HepG2 (cell line): ENCODE measurements at regions not wholly inside any gene's neighbourhood (a gene's known extent, or its start where the extent isn't known, plus 50 kb on each side); places are given as distances from the start of the nearest gene placed in this dataset.

ENCODE experiments used
- ATAC-seq: fragments of 200-7000 bp; cut with Tn5 transposase; 3 replicates; pipeline ENCODE4 v1.9.1; 2020; ENCODE audit warnings: mild to moderate bottlenecking, moderate library complexity
- BruUV-seq: library from RNA; stranded (reverse); fragments of 400-500 nt; replicated peaks from 2 replicates; lab custom pipeline; 2021; lab: Mats Ljungman, UMichigan
- CTCF ChIA-PET: fragments of 300-600 bp; formaldehyde crosslinking; extraction: SDS; loops from one replicate; lab custom pipeline; 2021; ENCODE audit warnings: low total read pairs, inconsistent platforms, low intra/inter-chr PET ratio; lab: Yijun Ruan, JAX
- POLR2A ChIA-PET: fragments of 350-600 bp; sonication (Branson Sonifier 250); formaldehyde crosslinking; loops from one replicate; lab custom pipeline; 2020; ENCODE audit warnings: antibody characterized with exemption, inconsistent platforms; lab: Yijun Ruan, JAX
- DNase-seq: peaks from one replicate; pipeline ENCODE4 v3.0.0-alpha.2; 2015; ENCODE audit warnings: low spot score
- FAIRE-seq: peaks from 3 replicates; lab custom pipeline; 2011; peaks lifted over from hg19 to GRCh38; lab: Jason Lieb, UNC
- H2AFZ ChIP-seq: one replicate; pipeline ENCODE4 v1.6.1; 2011; ENCODE audit warnings: low read length, inconsistent platforms
- H3K27ac ChIP-seq: fragments of 300-600 bp; 3 replicates; pipeline ENCODE4 v1.8.0; 2011; ENCODE audit warnings: mixed run types, mild to moderate bottlenecking, mixed read lengths, low read length, inconsistent platforms; ENCODE audit not compliant: insufficient read depth; ENCODE audit errors: extremely low read length
- H3K27me3 ChIP-seq, 2 experiments: fragments of 200-600 bp in 1 of 2; 2 replicates in 1 of 2; 3 replicates in 1 of 2; pipeline versions ENCODE4 v1.6.0 to v1.8.0; 2011; ENCODE audit warnings: low read length in 2 of 2, mild to moderate bottlenecking in 2 of 2, moderate library complexity in 2 of 2, inconsistent platforms in 1 of 2; ENCODE audit not compliant: insufficient read depth in 2 of 2, control insufficient read depth in 1 of 2
- H3K36me3 ChIP-seq, 2 experiments: fragments of 200-600 bp in 1 of 2; replicated peaks in 1 of 2; 2 replicates in 1 of 2; 3 replicates in 1 of 2; pipeline versions ENCODE4 v1.5.1 to v1.8.0; 2011; ENCODE audit warnings: low read length in 2 of 2, inconsistent platforms in 1 of 2; ENCODE audit not compliant: insufficient read depth in 2 of 2, control insufficient read depth in 1 of 2
- H3K4me1 ChIP-seq: 2 replicates; pipeline ENCODE4 v1.5.1; 2012; ENCODE audit warnings: low read length, inconsistent platforms; ENCODE audit not compliant: insufficient read depth
- H3K4me2 ChIP-seq: 2 replicates; pipeline ENCODE4 v1.6.0; 2011; ENCODE audit warnings: low read depth, low read length, inconsistent platforms
- H3K4me3 ChIP-seq, 3 experiments: fragments of 200-600 bp in 1 of 3; sonication (generic), shearing (Covaris generic) in 1 of 3; replicated peaks in 1 of 3; 2 replicates each; pipeline ENCODE4 v1.5.1; 2011 to 2016; ENCODE audit warnings: low read length in 3 of 3, inconsistent platforms in 2 of 3, low read depth in 2 of 3, mild to moderate bottlenecking in 2 of 3, control low read depth in 1 of 3, mixed read lengths in 1 of 3; ENCODE audit not compliant: insufficient read depth in 1 of 3
- H3K79me2 ChIP-seq: one replicate; pipeline ENCODE4 v1.6.1; 2011; ENCODE audit warnings: low read length, inconsistent platforms; ENCODE audit not compliant: insufficient read depth
- H3K9ac ChIP-seq: 2 replicates; pipeline ENCODE4 v1.6.0; 2011; ENCODE audit warnings: mild to moderate bottlenecking, low read depth, low read length, inconsistent platforms; ENCODE audit not compliant: insufficient read depth
- H3K9me3 ChIP-seq: 2 replicates; pipeline ENCODE4 v1.5.1; 2012; ENCODE audit warnings: mild to moderate bottlenecking, low read length
- H4K20me1 ChIP-seq: 2 replicates; pipeline ENCODE4 v1.6.0; 2011; ENCODE audit warnings: inconsistent platforms, mild to moderate bottlenecking, low read length, moderate library complexity; ENCODE audit not compliant: insufficient read depth
- CHD2 ChIP-seq: IDR thresholded peaks from 2 replicates; pipeline ENCODE4 v1.6.1; 2011; ENCODE audit warnings: low read depth, low read length, improper control_type of control experiment
- MAX ChIP-seq: IDR thresholded peaks from 2 replicates; pipeline ENCODE4 v1.6.1; 2012; ENCODE audit warnings: inconsistent platforms
- MXD3 ChIP-seq: IDR thresholded peaks from 2 replicates; pipeline ENCODE4 v1.6.1; 2016; ENCODE audit warnings: mild to moderate bottlenecking, missing biosample characterization, missing genetic modification reagents
- RAD21 ChIP-seq: fragments of 450-650 bp; formaldehyde crosslinking; IDR thresholded peaks from 2 replicates; pipeline ENCODE4 v1.5.0; 2020; ENCODE audit warnings: mild to moderate bottlenecking
- SSRP1 ChIP-seq: IDR thresholded peaks from 2 replicates; pipeline ENCODE4 v1.6.1; 2016; ENCODE audit warnings: control low read depth
- TIGD3 ChIP-seq: sonication (generic); formaldehyde crosslinking; IDR thresholded peaks from 2 replicates; pipeline ENCODE4 v1.5.1; 2020; ENCODE audit warnings: mild to moderate bottlenecking, missing genetic modification reagents, borderline replicate concordance
- ZNF224 ChIP-seq: sonication (generic); formaldehyde crosslinking; IDR thresholded peaks from 2 replicates; pipeline ENCODE4 v1.5.0; 2020; ENCODE audit warnings: mild to moderate bottlenecking, missing genetic modification reagents
- ZNF3 ChIP-seq: IDR thresholded peaks from 2 replicates; pipeline ENCODE4 v1.7.0; 2017; ENCODE audit warnings: inconsistent platforms
- ZNF558 ChIP-seq: sonication (generic); formaldehyde crosslinking; IDR thresholded peaks from 2 replicates; pipeline ENCODE4 v1.9.0; 2022; ENCODE audit warnings: mild to moderate bottlenecking, missing genetic modification reagents, borderline replicate concordance
- ZNF761 ChIP-seq: sonication (generic); formaldehyde crosslinking; conservative IDR thresholded peaks from 2 replicates; pipeline ENCODE4 v1.4.0; 2020; ENCODE audit warnings: mild to moderate bottlenecking, missing genetic modification reagents
- in situ Hi-C: cut with HindIII; loops from 2 replicates; pipeline ENCODE4 v1.10.0; 2017; ENCODE audit warnings: low pct_unique_long_range_greater_than_20kb; ENCODE audit not compliant: extremely low pct_ligation_motif_present
- intact Hi-C: fragments of 100-400 bp; cut with micrococcal nuclease; formaldehyde crosslinking; loops from one replicate; pipeline ENCODE4 v1.10.0; 2022; ENCODE audit not compliant: unreplicated experiment
- TF ChIP-seq, protein P1 (sequence below): sonication (generic); formaldehyde crosslinking; IDR thresholded peaks from 2 replicates; pipeline ENCODE4 v1.4.0; 2020; ENCODE audit warnings: mild to moderate bottlenecking, missing genetic modification reagents
- TF ChIP-seq, protein P2 (sequence below): sonication (generic); formaldehyde crosslinking; IDR thresholded peaks from 2 replicates; pipeline ENCODE4 v1.4.0; 2020; ENCODE audit warnings: mild to moderate bottlenecking, missing genetic modification reagents
- TF ChIP-seq, protein P3 (sequence below): sonication (generic); formaldehyde crosslinking; IDR thresholded peaks from 2 replicates; pipeline ENCODE4 v1.4.0; 2020; ENCODE audit warnings: missing genetic modification reagents, borderline replicate concordance

DNA sequence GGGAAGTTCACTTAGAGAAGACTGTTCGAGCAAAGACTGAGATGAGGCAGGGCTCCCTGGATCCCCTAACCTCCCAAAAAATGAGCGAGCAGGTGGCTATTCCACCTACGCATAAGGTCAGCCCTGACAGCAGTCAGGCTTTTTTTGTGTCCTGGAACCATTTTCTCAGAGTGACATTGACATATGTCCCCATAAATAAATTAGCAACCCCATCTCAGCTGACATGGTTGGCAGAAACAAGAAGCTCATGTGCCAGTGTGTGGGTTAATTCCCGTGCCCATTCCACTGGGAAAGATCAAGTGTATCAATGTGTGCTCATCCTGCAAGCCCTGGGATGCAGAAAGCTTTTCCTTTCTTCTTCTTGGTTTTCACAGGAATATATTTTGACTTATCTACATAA is 740.4 kb upstream of the CELF4 start (continued):
- TF ChIP-seq, protein P1, sequence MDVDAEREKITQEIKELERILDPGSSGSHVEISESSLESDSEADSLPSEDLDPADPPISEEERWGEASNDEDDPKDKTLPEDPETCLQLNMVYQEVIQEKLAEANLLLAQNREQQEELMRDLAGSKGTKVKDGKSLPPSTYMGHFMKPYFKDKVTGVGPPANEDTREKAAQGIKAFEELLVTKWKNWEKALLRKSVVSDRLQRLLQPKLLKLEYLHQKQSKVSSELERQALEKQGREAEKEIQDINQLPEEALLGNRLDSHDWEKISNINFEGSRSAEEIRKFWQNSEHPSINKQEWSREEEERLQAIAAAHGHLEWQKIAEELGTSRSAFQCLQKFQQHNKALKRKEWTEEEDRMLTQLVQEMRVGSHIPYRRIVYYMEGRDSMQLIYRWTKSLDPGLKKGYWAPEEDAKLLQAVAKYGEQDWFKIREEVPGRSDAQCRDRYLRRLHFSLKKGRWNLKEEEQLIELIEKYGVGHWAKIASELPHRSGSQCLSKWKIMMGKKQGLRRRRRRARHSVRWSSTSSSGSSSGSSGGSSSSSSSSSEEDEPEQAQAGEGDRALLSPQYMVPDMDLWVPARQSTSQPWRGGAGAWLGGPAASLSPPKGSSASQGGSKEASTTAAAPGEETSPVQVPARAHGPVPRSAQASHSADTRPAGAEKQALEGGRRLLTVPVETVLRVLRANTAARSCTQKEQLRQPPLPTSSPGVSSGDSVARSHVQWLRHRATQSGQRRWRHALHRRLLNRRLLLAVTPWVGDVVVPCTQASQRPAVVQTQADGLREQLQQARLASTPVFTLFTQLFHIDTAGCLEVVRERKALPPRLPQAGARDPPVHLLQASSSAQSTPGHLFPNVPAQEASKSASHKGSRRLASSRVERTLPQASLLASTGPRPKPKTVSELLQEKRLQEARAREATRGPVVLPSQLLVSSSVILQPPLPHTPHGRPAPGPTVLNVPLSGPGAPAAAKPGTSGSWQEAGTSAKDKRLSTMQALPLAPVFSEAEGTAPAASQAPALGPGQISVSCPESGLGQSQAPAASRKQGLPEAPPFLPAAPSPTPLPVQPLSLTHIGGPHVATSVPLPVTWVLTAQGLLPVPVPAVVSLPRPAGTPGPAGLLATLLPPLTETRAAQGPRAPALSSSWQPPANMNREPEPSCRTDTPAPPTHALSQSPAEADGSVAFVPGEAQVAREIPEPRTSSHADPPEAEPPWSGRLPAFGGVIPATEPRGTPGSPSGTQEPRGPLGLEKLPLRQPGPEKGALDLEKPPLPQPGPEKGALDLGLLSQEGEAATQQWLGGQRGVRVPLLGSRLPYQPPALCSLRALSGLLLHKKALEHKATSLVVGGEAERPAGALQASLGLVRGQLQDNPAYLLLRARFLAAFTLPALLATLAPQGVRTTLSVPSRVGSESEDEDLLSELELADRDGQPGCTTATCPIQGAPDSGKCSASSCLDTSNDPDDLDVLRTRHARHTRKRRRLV (CRISPR knock-in tag): no peak
- TF ChIP-seq ZNF761 (CRISPR knock-in tag): no peak

DNA sequence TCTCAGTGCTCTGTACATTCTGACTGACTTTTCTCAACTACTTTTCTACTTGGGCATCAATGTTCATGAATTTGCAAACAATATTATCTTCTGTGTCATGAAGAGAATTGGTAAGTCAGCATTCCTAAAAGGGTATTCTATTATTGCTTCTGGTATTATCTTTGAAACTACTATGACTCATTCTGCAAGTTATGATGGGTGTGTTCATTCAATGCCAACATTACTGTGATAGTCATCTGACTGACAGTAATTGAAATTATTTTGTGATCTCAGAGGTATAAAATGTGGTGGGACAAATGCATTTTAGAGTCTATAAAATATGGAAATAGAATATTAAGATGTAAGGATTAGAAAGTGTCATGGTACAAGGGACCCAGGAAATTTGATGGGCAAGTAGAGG is 736.0 kb upstream of the CELF4 start:
- H3K27me3 ChIP-seq: no peaks in the 10 kb centered on the region
- FAIRE-seq (no peak), ATAC-seq (no peak), DNase-seq (no peak)
- H3K4me3 ChIP-seq: no peak overlapping the region
- H3K4me1 ChIP-seq: no peaks in the 10 kb centered on the region
- no peaks in the 10 kb centered on the region for H3K9me3 ChIP-seq
- in situ Hi-C loops: no loop called here
- H3K36me3 ChIP-seq: no peaks in the 10 kb centered on the region
- ChIA-PET POLR2A (no interaction called here), CTCF (no interaction called here)
- intact Hi-C loops: no loop called here
- H3K4me2 ChIP-seq: no peak overlapping the region
- no peak overlapping the region for H3K9ac ChIP-seq
- no peak overlapping the region for H3K27ac ChIP-seq
- BruUV-seq: no TSS peak
- no peak overlapping the region for H2AFZ ChIP-seq
- H4K20me1 ChIP-seq: no peaks in the 10 kb centered on the region
- H3K79me2 ChIP-seq: no peaks in the 10 kb centered on the region
- TF ChIP-seq CHD2: no peak
- TF ChIP-seq MXD3: no peak
- no peak for TF ChIP-seq MAX
- TF ChIP-seq RAD21: no peak
- no peak for TF ChIP-seq TIGD3 (CRISPR knock-in tag)
- TF ChIP-seq ZNF224 (CRISPR knock-in tag): no peak
- TF ChIP-seq, protein P2, sequence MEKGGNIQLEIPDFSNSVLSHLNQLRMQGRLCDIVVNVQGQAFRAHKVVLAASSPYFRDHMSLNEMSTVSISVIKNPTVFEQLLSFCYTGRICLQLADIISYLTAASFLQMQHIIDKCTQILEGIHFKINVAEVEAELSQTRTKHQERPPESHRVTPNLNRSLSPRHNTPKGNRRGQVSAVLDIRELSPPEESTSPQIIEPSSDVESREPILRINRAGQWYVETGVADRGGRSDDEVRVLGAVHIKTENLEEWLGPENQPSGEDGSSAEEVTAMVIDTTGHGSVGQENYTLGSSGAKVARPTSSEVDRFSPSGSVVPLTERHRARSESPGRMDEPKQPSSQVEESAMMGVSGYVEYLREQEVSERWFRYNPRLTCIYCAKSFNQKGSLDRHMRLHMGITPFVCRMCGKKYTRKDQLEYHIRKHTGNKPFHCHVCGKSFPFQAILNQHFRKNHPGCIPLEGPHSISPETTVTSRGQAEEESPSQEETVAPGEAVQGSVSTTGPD (CRISPR knock-in tag): no peak
- TF ChIP-seq, protein P3, sequence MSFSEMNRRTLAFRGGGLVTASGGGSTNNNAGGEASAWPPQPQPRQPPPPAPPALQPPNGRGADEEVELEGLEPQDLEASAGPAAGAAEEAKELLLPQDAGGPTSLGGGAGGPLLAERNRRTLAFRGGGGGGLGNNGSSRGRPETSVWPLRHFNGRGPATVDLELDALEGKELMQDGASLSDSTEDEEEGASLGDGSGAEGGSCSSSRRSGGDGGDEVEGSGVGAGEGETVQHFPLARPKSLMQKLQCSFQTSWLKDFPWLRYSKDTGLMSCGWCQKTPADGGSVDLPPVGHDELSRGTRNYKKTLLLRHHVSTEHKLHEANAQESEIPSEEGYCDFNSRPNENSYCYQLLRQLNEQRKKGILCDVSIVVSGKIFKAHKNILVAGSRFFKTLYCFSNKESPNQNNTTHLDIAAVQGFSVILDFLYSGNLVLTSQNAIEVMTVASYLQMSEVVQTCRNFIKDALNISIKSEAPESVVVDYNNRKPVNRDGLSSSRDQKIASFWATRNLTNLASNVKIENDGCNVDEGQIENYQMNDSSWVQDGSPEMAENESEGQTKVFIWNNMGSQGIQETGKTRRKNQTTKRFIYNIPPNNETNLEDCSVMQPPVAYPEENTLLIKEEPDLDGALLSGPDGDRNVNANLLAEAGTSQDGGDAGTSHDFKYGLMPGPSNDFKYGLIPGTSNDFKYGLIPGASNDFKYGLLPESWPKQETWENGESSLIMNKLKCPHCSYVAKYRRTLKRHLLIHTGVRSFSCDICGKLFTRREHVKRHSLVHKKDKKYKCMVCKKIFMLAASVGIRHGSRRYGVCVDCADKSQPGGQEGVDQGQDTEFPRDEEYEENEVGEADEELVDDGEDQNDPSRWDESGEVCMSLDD (CRISPR knock-in tag): no peak
- no peak for TF ChIP-seq ZNF558
- no peak for TF ChIP-seq SSRP1 (CRISPR knock-in tag)
- no peak for TF ChIP-seq ZNF3 (CRISPR knock-in tag)
